Gastroesophageal sphincter (tissue), 3 donors: ENCODE measurements at regions not wholly inside any gene's neighbourhood (a gene's known extent, or its start where the extent isn't known, plus 50 kb on each side); places are given as distances from the start of the nearest gene placed in this dataset.

Experiments used
- EP300 ChIP-seq: sonication (generic); formaldehyde crosslinking; IDR thresholded peaks from one replicate; pipeline ENCODE4 v1.6.1; 2017; ENCODE audit warnings: antibody characterized with exemption, mild to moderate bottlenecking
- POLR2A ChIP-seq, 2 donors: fragments of 450-650 bp; IDR thresholded peaks; one replicate each; pipeline ENCODE4 v1.6.1; 2017; ENCODE audit warnings: antibody characterized with exemption in 2 of 2, mild to moderate bottlenecking in 2 of 2, moderate library complexity in 1 of 2
- TF ChIP-seq, protein P1 (sequence below), 4 experiments: fragments of 200-600 bp in 2 of 4; fragments of 450-650 bp in 2 of 4; sonication (generic) in 1 of 4; IDR thresholded peaks; one replicate each; pipeline ENCODE4 v1.5.1; 2017 to 2019; ENCODE audit warnings: antibody characterized with exemption in 4 of 4, mild to moderate bottlenecking in 2 of 4, moderate library complexity in 2 of 4

GRCh38 chr10:60464659-60465058, 75.0 kb upstream of the ANK3 start:
- TF ChIP-seq POLR2A (IDR thresholded peaks at IDR 0.05) (no peak), EP300 (no peak)
- TF ChIP-seq, protein P1, sequence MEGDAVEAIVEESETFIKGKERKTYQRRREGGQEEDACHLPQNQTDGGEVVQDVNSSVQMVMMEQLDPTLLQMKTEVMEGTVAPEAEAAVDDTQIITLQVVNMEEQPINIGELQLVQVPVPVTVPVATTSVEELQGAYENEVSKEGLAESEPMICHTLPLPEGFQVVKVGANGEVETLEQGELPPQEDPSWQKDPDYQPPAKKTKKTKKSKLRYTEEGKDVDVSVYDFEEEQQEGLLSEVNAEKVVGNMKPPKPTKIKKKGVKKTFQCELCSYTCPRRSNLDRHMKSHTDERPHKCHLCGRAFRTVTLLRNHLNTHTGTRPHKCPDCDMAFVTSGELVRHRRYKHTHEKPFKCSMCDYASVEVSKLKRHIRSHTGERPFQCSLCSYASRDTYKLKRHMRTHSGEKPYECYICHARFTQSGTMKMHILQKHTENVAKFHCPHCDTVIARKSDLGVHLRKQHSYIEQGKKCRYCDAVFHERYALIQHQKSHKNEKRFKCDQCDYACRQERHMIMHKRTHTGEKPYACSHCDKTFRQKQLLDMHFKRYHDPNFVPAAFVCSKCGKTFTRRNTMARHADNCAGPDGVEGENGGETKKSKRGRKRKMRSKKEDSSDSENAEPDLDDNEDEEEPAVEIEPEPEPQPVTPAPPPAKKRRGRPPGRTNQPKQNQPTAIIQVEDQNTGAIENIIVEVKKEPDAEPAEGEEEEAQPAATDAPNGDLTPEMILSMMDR (IDR thresholded peaks at IDR 0.05): no peak
